ENCODE measurements at regions not wholly inside any gene's neighbourhood (a gene's known extent, or its start where the extent isn't known, plus 50 kb on each side); places are given as distances from the start of the nearest gene placed in this dataset.
"Not testable (repeated sequence)": the region's sequence is repeated elsewhere in the genome, so short reads cannot be mapped to it uniquely, and the experiment has no call there.

GRCh38 chr14:28820677-28821076 lies 54.1 kb downstream of the FOXG1 start:
- no peak overlapping the region for H3K4me3 ChIP-seq (ENCODE audit: low read depth in 1 of 2, low read length in 2 of 2)
- H3K27ac ChIP-seq (ENCODE audit: low read depth, low read length): no peak overlapping the region
- no peak overlapping the region for H3K9ac ChIP-seq (ENCODE audit: low read depth in 1 of 2, low read length in 2 of 2)
- peaks cover 0 to 6% of the 10 kb centered on the region in 2 donors for H3K9me3 ChIP-seq (ENCODE audit: control insufficient read depth in 1 of 2, low read length in 2 of 2)
- no peaks in the 10 kb centered on the region for H3K4me1 ChIP-seq (ENCODE audit: control insufficient read depth in 1 of 2, insufficient read depth in 2 of 2, low read length in 2 of 2)
- no peaks in the 10 kb centered on the region for H3K27me3 ChIP-seq (ENCODE audit: control insufficient read depth in 1 of 2, insufficient read depth in 2 of 2, low read length in 2 of 2)
- H3K36me3 ChIP-seq (ENCODE audit: control insufficient read depth in 1 of 2, insufficient read depth in 2 of 2, low read length in 2 of 2): no peaks in the 10 kb centered on the region

GRCh38 chr14:28821993-28822392 lies 55.4 kb downstream of the FOXG1 start:
- H3K4me1 ChIP-seq (ENCODE audit: control insufficient read depth in 1 of 2, insufficient read depth in 2 of 2, low read length in 2 of 2): no peaks in the 10 kb centered on the region
- H3K9ac ChIP-seq (ENCODE audit: low read depth in 1 of 2, low read length in 2 of 2): no peak overlapping the region
- H3K9me3 ChIP-seq (ENCODE audit: control insufficient read depth in 1 of 2, low read length in 2 of 2): peaks cover 0 to 6% of the 10 kb centered on the region in 2 donors
- no peaks in the 10 kb centered on the region for H3K36me3 ChIP-seq (ENCODE audit: control insufficient read depth in 1 of 2, insufficient read depth in 2 of 2, low read length in 2 of 2)
- no peaks in the 10 kb centered on the region for H3K27me3 ChIP-seq (ENCODE audit: control insufficient read depth in 1 of 2, insufficient read depth in 2 of 2, low read length in 2 of 2)
- no peak overlapping the region for H3K27ac ChIP-seq (ENCODE audit: low read depth, low read length)
- H3K4me3 ChIP-seq (ENCODE audit: low read depth in 1 of 2, low read length in 2 of 2): no peak overlapping the region

GRCh38 chr14:28823245-28823644 lies 56.7 kb downstream of the FOXG1 start:
- H3K9me3 ChIP-seq (ENCODE audit: control insufficient read depth in 1 of 2, low read length in 2 of 2): peaks cover 0 to 6% of the 10 kb centered on the region in 2 donors
- no peak overlapping the region for H3K9ac ChIP-seq (ENCODE audit: low read depth in 1 of 2, low read length in 2 of 2)
- no peaks in the 10 kb centered on the region for H3K36me3 ChIP-seq (ENCODE audit: control insufficient read depth in 1 of 2, insufficient read depth in 2 of 2, low read length in 2 of 2)
- no peaks in the 10 kb centered on the region for H3K27me3 ChIP-seq (ENCODE audit: control insufficient read depth in 1 of 2, insufficient read depth in 2 of 2, low read length in 2 of 2)
- no peak overlapping the region for H3K27ac ChIP-seq (ENCODE audit: low read depth, low read length)
- H3K4me3 ChIP-seq (ENCODE audit: low read depth in 1 of 2, low read length in 2 of 2): no peak overlapping the region
- H3K4me1 ChIP-seq (ENCODE audit: control insufficient read depth in 1 of 2, insufficient read depth in 2 of 2, low read length in 2 of 2): no peaks in the 10 kb centered on the region

- H3K4me3 ChIP-seq (ENCODE audit: low read depth in 1 of 2, low read length in 2 of 2): no peak overlapping the region
- H3K4me1 ChIP-seq (ENCODE audit: control insufficient read depth in 1 of 2, insufficient read depth in 2 of 2, low read length in 2 of 2): no peaks in the 10 kb centered on the region
- H3K27ac ChIP-seq (ENCODE audit: low read depth, low read length): no peak overlapping the region
- H3K9ac ChIP-seq (ENCODE audit: low read depth in 1 of 2, low read length in 2 of 2): no peak overlapping the region
- no peaks in the 10 kb centered on the region for H3K27me3 ChIP-seq (ENCODE audit: control insufficient read depth in 1 of 2, insufficient read depth in 2 of 2, low read length in 2 of 2)
- peaks cover 0 to 6% of the 10 kb centered on the region in 2 donors for H3K9me3 ChIP-seq (ENCODE audit: control insufficient read depth in 1 of 2, low read length in 2 of 2)
- H3K36me3 ChIP-seq (ENCODE audit: control insufficient read depth in 1 of 2, insufficient read depth in 2 of 2, low read length in 2 of 2): no peaks in the 10 kb centered on the region
Measured at GRCh38 chr14:28830115-28830534, 63.5 kb downstream of the FOXG1 start.

GRCh38 chr14:28831126-28831525 lies 64.5 kb downstream of the FOXG1 start:
- Histone ChIP-seq H3K4me3 (ENCODE audit: low read depth in 1 of 2, low read length in 2 of 2) (no peak overlapping the region), H3K27ac (ENCODE audit: low read depth, low read length) (no peak overlapping the region), H3K9ac (ENCODE audit: low read depth in 1 of 2, low read length in 2 of 2) (no peak overlapping the region), H3K4me1 (ENCODE audit: control insufficient read depth in 1 of 2, insufficient read depth in 2 of 2, low read length in 2 of 2) (no peaks in the 10 kb centered on the region), H3K9me3 (ENCODE audit: control insufficient read depth in 1 of 2, low read length in 2 of 2) (peaks cover 0 to 6% of the 10 kb centered on the region in 2 donors), H3K36me3 (ENCODE audit: control insufficient read depth in 1 of 2, insufficient read depth in 2 of 2, low read length in 2 of 2) (no peaks in the 10 kb centered on the region), H3K27me3 (ENCODE audit: control insufficient read depth in 1 of 2, insufficient read depth in 2 of 2, low read length in 2 of 2) (no peaks in the 10 kb centered on the region)

- not testable (repeated sequence) for H3K36me3 ChIP-seq (ENCODE audit: control insufficient read depth in 1 of 2, insufficient read depth in 2 of 2, low read length in 2 of 2); H3K27ac ChIP-seq (ENCODE audit: low read depth, low read length); H3K27me3 ChIP-seq (ENCODE audit: control insufficient read depth in 1 of 2, insufficient read depth in 2 of 2, low read length in 2 of 2); H3K4me1 ChIP-seq (ENCODE audit: control insufficient read depth in 1 of 2, insufficient read depth in 2 of 2, low read length in 2 of 2); H3K9ac ChIP-seq (ENCODE audit: low read depth in 1 of 2, low read length in 2 of 2); H3K4me3 ChIP-seq (ENCODE audit: low read depth in 1 of 2, low read length in 2 of 2)
- H3K9me3 ChIP-seq (ENCODE audit: control insufficient read depth in 1 of 2, low read length in 2 of 2): peaks cover 0 to 23% of the 10 kb centered on the region in 2 donors
Measured at GRCh38 chr14:28842569-28842968, 76.0 kb downstream of the FOXG1 start.

GRCh38 chr14:28867571-28867970 lies 101.0 kb downstream of the FOXG1 start:
- no peak overlapping the region for H3K27ac ChIP-seq (ENCODE audit: low read depth, low read length)
- H3K4me1 ChIP-seq (ENCODE audit: control insufficient read depth in 1 of 2, insufficient read depth in 2 of 2, low read length in 2 of 2): no peaks in the 10 kb centered on the region
- H3K9ac ChIP-seq (ENCODE audit: low read depth in 1 of 2, low read length in 2 of 2): no peak overlapping the region
- H3K4me3 ChIP-seq (ENCODE audit: low read depth in 1 of 2, low read length in 2 of 2): no peak overlapping the region
- no peaks in the 10 kb centered on the region for H3K27me3 ChIP-seq (ENCODE audit: control insufficient read depth in 1 of 2, insufficient read depth in 2 of 2, low read length in 2 of 2)
- no peaks in the 10 kb centered on the region for H3K36me3 ChIP-seq (ENCODE audit: control insufficient read depth in 1 of 2, insufficient read depth in 2 of 2, low read length in 2 of 2)
- no peaks in the 10 kb centered on the region for H3K9me3 ChIP-seq (ENCODE audit: control insufficient read depth in 1 of 2, low read length in 2 of 2)

GRCh38 chr14:28870033-28870564 lies 103.5 kb downstream of the FOXG1 start:
- H3K4me1 ChIP-seq (ENCODE audit: control insufficient read depth in 1 of 2, insufficient read depth in 2 of 2, low read length in 2 of 2): no peaks in the 10 kb centered on the region
- H3K27ac ChIP-seq (ENCODE audit: low read depth, low read length): no peak overlapping the region
- no peak overlapping the region for H3K9ac ChIP-seq (ENCODE audit: low read depth in 1 of 2, low read length in 2 of 2)
- H3K4me3 ChIP-seq (ENCODE audit: low read depth in 1 of 2, low read length in 2 of 2): no peak overlapping the region
- H3K36me3 ChIP-seq (ENCODE audit: control insufficient read depth in 1 of 2, insufficient read depth in 2 of 2, low read length in 2 of 2): no peaks in the 10 kb centered on the region
- H3K27me3 ChIP-seq (ENCODE audit: control insufficient read depth in 1 of 2, insufficient read depth in 2 of 2, low read length in 2 of 2): no peaks in the 10 kb centered on the region
- H3K9me3 ChIP-seq (ENCODE audit: control insufficient read depth in 1 of 2, low read length in 2 of 2): no peaks in the 10 kb centered on the region

- Histone ChIP-seq H3K27ac (ENCODE audit: low read depth, low read length) (no peak overlapping the region), H3K4me3 (ENCODE audit: low read depth in 1 of 2, low read length in 2 of 2) (no peak overlapping the region), H3K27me3 (ENCODE audit: control insufficient read depth in 1 of 2, insufficient read depth in 2 of 2, low read length in 2 of 2) (no peaks in the 10 kb centered on the region), H3K36me3 (ENCODE audit: control insufficient read depth in 1 of 2, insufficient read depth in 2 of 2, low read length in 2 of 2) (no peaks in the 10 kb centered on the region), H3K9ac (ENCODE audit: low read depth in 1 of 2, low read length in 2 of 2) (no peak overlapping the region), H3K9me3 (ENCODE audit: control insufficient read depth in 1 of 2, low read length in 2 of 2) (no peaks in the 10 kb centered on the region), H3K4me1 (ENCODE audit: control insufficient read depth in 1 of 2, insufficient read depth in 2 of 2, low read length in 2 of 2) (no peaks in the 10 kb centered on the region)
Measured at GRCh38 chr14:28875934-28876571, 109.5 kb downstream of the FOXG1 start.

GRCh38 chr14:28876572-28876945 lies 110.0 kb downstream of the FOXG1 start:
- no peak overlapping the region for H3K27ac ChIP-seq (ENCODE audit: low read depth, low read length)
- H3K4me1 ChIP-seq (ENCODE audit: control insufficient read depth in 1 of 2, insufficient read depth in 2 of 2, low read length in 2 of 2): no peaks in the 10 kb centered on the region
- no peak overlapping the region for H3K4me3 ChIP-seq (ENCODE audit: low read depth in 1 of 2, low read length in 2 of 2)
- H3K9ac ChIP-seq (ENCODE audit: low read depth in 1 of 2, low read length in 2 of 2): no peak overlapping the region
- H3K36me3 ChIP-seq (ENCODE audit: control insufficient read depth in 1 of 2, insufficient read depth in 2 of 2, low read length in 2 of 2): no peaks in the 10 kb centered on the region
- H3K9me3 ChIP-seq (ENCODE audit: control insufficient read depth in 1 of 2, low read length in 2 of 2): no peaks in the 10 kb centered on the region
- no peaks in the 10 kb centered on the region for H3K27me3 ChIP-seq (ENCODE audit: control insufficient read depth in 1 of 2, insufficient read depth in 2 of 2, low read length in 2 of 2)

Data from duodenal mucosa (tissue), 2 donors.